ENCODE measurements at regions not wholly inside any gene's neighbourhood (a gene's known extent, or its start where the extent isn't known, plus 50 kb on each side); places are given as distances from the start of the nearest gene placed in this dataset.

DNA sequence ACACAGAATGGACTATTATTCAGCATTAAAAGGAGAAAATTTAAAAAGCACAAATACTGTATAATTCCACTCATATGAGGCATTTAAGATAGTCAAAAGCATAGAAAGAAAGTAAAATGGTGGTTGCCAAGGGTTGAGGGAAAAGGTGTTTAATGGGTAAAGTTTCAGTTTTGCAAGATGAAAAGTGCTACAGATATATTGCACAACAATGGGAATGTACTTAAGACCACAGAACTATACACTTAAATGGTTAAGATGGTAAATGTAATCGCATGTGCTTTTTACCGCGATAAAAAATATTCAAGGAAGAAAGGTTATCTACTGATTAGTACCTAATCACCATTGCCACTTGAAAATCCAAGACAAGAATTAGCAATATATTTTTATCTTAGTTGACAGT lies 71.8 kb upstream of the NOX3 start:
- Histone ChIP-seq H2AFZ (ENCODE audit: low read depth, low read length) (no peak overlapping the region), H3K4me1 (ENCODE audit: low read length) (0 out of 2 replicates have a peak, but pooled peaks cover 5% of the 10 kb centered on the region), H3K79me2 (ENCODE audit: low read length) (no peaks in the 10 kb centered on the region), H3K27me3 (ENCODE audit: low read depth, low read length) (no peaks in the 10 kb centered on the region), H3K9ac (ENCODE audit: low read length) (no peak overlapping the region), H3K36me3 (replicated peaks; ENCODE audit: low read depth, low read length) (no peaks in the 10 kb centered on the region), H4K20me1 (ENCODE audit: insufficient read depth, low read length) (no peaks in the 10 kb centered on the region), H3K4me2 (ENCODE audit: low read length) (no peak overlapping the region), H3K27ac (ENCODE audit: low read length) (no peak overlapping the region), H3K4me3 (ENCODE audit: low read length) (no peak overlapping the region), H3K9me3 (ENCODE audit: insufficient read depth, low read length) (no peaks in the 10 kb centered on the region)
- TF ChIP-seq CTCF (IDR thresholded peaks at IDR 0.05; ENCODE audit: low read depth, low read length), result no peak
- TF ChIP-seq EZH2phosphoT487 (IDR thresholded peaks at IDR 0.05; ENCODE audit: low read depth), result no peak

- no peak overlapping the region for H2AFZ ChIP-seq (ENCODE audit: low read depth, low read length)
- no peak overlapping the region for H3K27ac ChIP-seq (ENCODE audit: low read length)
Observed at GRCh38 chr6:155523821-155524651, 68.4 kb upstream of the NOX3 start.

GRCh38 chr6:155521719-155522118 lies 66.1 kb upstream of the NOX3 start:
- no peak overlapping the region for H3K9ac ChIP-seq (ENCODE audit: low read length)

More at GRCh38 chr6:155523821-155524651, 68.4 kb upstream of the NOX3 start:
- H3K79me2 ChIP-seq (ENCODE audit: low read length), result no peaks in the 10 kb centered on the region
- no peak overlapping the region for H3K4me3 ChIP-seq (ENCODE audit: low read length)
- TF ChIP-seq CTCF (IDR thresholded peaks at IDR 0.05; ENCODE audit: low read depth, low read length) (no peak), EZH2phosphoT487 (IDR thresholded peaks at IDR 0.05; ENCODE audit: low read depth) (no peak)
- H3K4me2 ChIP-seq (ENCODE audit: low read length), result no peak overlapping the region
- H3K36me3 ChIP-seq (replicated peaks; ENCODE audit: low read depth, low read length), result no peaks in the 10 kb centered on the region
- H3K27me3 ChIP-seq (ENCODE audit: low read depth, low read length), result no peaks in the 10 kb centered on the region
- 0 out of 2 replicates have a peak, but pooled peaks cover 4% of the 10 kb centered on the region for H3K4me1 ChIP-seq (ENCODE audit: low read length)
- H4K20me1 ChIP-seq (ENCODE audit: insufficient read depth, low read length), result no peaks in the 10 kb centered on the region
- H3K9me3 ChIP-seq (ENCODE audit: insufficient read depth, low read length), result no peaks in the 10 kb centered on the region
- H3K9ac ChIP-seq (ENCODE audit: low read length), result no peak overlapping the region

More at GRCh38 chr6:155521719-155522118, 66.1 kb upstream of the NOX3 start:
- H3K4me2 ChIP-seq (ENCODE audit: low read length), result no peak overlapping the region
- H3K4me1 ChIP-seq (ENCODE audit: low read length), result no peaks in the 10 kb centered on the region
- no peaks in the 10 kb centered on the region for H3K9me3 ChIP-seq (ENCODE audit: insufficient read depth, low read length)
- no peak for TF ChIP-seq CTCF (IDR thresholded peaks at IDR 0.05; ENCODE audit: low read depth, low read length)
- H3K4me3 ChIP-seq (ENCODE audit: low read length), result no peak overlapping the region
- H2AFZ ChIP-seq (ENCODE audit: low read depth, low read length), result no peak overlapping the region
- no peaks in the 10 kb centered on the region for H3K79me2 ChIP-seq (ENCODE audit: low read length)
- H3K27me3 ChIP-seq (ENCODE audit: low read depth, low read length), result no peaks in the 10 kb centered on the region
- no peaks in the 10 kb centered on the region for H3K36me3 ChIP-seq (replicated peaks; ENCODE audit: low read depth, low read length)
- no peaks in the 10 kb centered on the region for H4K20me1 ChIP-seq (ENCODE audit: insufficient read depth, low read length)
- no peak overlapping the region for H3K27ac ChIP-seq (ENCODE audit: low read length)
